WI38 (cell line): ENCODE measurements at regions not wholly inside any gene's neighbourhood (a gene's known extent, or its start where the extent isn't known, plus 50 kb on each side); places are given as distances from the start of the nearest gene placed in this dataset.
"Not testable (repeated sequence)": the region's sequence is repeated elsewhere in the genome, so short reads cannot be mapped to it uniquely, and the experiment has no call there.

Source experiments
- H3K4me3 ChIP-seq: 2 replicates; pipeline ENCODE4 v1.5.1; 2011; ENCODE audit warnings: low read depth, mild to moderate bottlenecking, control low read depth, low read length
- CTCF ChIP-seq: IDR thresholded peaks from 2 replicates; pipeline ENCODE4 v1.5.1; 2012; ENCODE audit warnings: low read depth, mild to moderate bottlenecking, control low read depth, low read length

- no peak overlapping the region for H3K4me3 ChIP-seq
- TF ChIP-seq CTCF, result no peak
Observed at GRCh38 chr5:125992050-125992449, 431.2 kb upstream of the GRAMD2B start.

GRCh38 chr5:125999271-126000030 lies 423.8 kb upstream of the GRAMD2B start:
- H3K4me3 ChIP-seq, result not testable (repeated sequence)

- no peak overlapping the region for H3K4me3 ChIP-seq
- no peak for TF ChIP-seq CTCF
Observed at GRCh38 chr5:126000507-126000906, 422.7 kb upstream of the GRAMD2B start.

- no peak overlapping the region for H3K4me3 ChIP-seq
- TF ChIP-seq CTCF, result no peak
Observed at GRCh38 chr5:126002222-126002897, 420.8 kb upstream of the GRAMD2B start.

- H3K4me3 ChIP-seq, result no peak overlapping the region
- no peak for TF ChIP-seq CTCF
Observed at GRCh38 chr5:126003309-126003708, 419.9 kb upstream of the GRAMD2B start.

GRCh38 chr5:126004636-126005035 lies 418.6 kb upstream of the GRAMD2B start:
- H3K4me3 ChIP-seq, result no peak overlapping the region
- TF ChIP-seq CTCF, result no peak

- no peak for TF ChIP-seq CTCF
- no peak overlapping the region for H3K4me3 ChIP-seq
Observed at GRCh38 chr5:126007841-126008240, 415.4 kb upstream of the GRAMD2B start.
